ENCODE measurements at regions not wholly inside any gene's neighbourhood (a gene's known extent, or its start where the extent isn't known, plus 50 kb on each side); places are given as distances from the start of the nearest gene placed in this dataset.

DNA sequence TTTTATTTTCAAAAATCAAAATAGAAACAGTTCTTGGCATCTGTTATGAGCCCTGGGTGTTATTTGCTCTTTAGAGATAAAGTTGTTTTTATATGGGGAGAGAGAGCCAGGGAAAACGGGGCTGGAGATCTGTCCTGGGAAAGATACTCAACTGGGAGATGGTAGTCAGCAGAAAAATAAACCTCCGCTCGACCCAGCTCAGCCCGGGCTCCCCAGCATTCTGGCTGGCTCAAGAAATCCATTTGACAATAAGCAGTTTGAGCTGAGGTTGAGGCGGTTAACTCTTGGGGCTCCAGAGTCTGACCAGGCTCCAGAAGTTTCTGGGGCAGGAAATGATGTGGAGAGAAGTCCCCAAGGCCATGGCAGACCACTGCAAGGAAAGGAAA lies 151.9 kb downstream of the IRX5 start:
- no peak overlapping the region for H3K27ac ChIP-seq
- no peaks in the 10 kb centered on the region for H3K4me1 ChIP-seq
- no peaks in the 10 kb centered on the region for H3K9me3 ChIP-seq
- DNase-seq (ENCODE audit: low spot score in 2 of 2): no peak
- no peaks in the 10 kb centered on the region for H3K36me3 ChIP-seq
- intact Hi-C loops (cut with DNase I; ENCODE audit: low total_unique reads): no loop called here
- no peak overlapping the region for H3K4me3 ChIP-seq
- H3K27me3 ChIP-seq: no peaks in the 10 kb centered on the region
- TF ChIP-seq CTCF (IDR thresholded peaks at IDR 0.05): no peak
- TF ChIP-seq POLR2A (IDR thresholded peaks at IDR 0.05): no peak
- TF ChIP-seq POLR2AphosphoS5 (IDR thresholded peaks at IDR 0.05): no peak

- Histone ChIP-seq H3K9me3 (peaks cover 0 to 2% of the 10 kb centered on the region in 2 donors), H3K27ac (no peak overlapping the region), H3K4me1 (no peaks in the 10 kb centered on the region), H3K36me3 (no peaks in the 10 kb centered on the region), H3K27me3 (no peaks in the 10 kb centered on the region), H3K4me3 (no peak overlapping the region)
- intact Hi-C loops (cut with DNase I; ENCODE audit: low total_unique reads): no loop called here
- TF ChIP-seq CTCF (IDR thresholded peaks at IDR 0.05) (no peak), POLR2A (IDR thresholded peaks at IDR 0.05) (no peak), POLR2AphosphoS5 (IDR thresholded peaks at IDR 0.05) (no peak)
- no peak for DNase-seq (ENCODE audit: low spot score in 2 of 2)
Observed at GRCh38 chr16:55083052-55083451, 152.4 kb downstream of the IRX5 start.

GRCh38 chr16:55088098-55088497 lies 157.4 kb downstream of the IRX5 start:
- TF ChIP-seq CTCF (IDR thresholded peaks at IDR 0.05) (no peak), POLR2AphosphoS5 (IDR thresholded peaks at IDR 0.05) (no peak), POLR2A (IDR thresholded peaks at IDR 0.05) (no peak)
- DNase-seq (ENCODE audit: low spot score in 2 of 2): no peak
- Histone ChIP-seq H3K27me3 (no peaks in the 10 kb centered on the region), H3K36me3 (no peaks in the 10 kb centered on the region), H3K27ac (no peak overlapping the region), H3K4me1 (no peaks in the 10 kb centered on the region), H3K4me3 (no peak overlapping the region), H3K9me3 (peaks cover 0 to 4% of the 10 kb centered on the region in 2 donors)
- intact Hi-C loops (cut with DNase I; ENCODE audit: low total_unique reads): no loop called here

DNA sequence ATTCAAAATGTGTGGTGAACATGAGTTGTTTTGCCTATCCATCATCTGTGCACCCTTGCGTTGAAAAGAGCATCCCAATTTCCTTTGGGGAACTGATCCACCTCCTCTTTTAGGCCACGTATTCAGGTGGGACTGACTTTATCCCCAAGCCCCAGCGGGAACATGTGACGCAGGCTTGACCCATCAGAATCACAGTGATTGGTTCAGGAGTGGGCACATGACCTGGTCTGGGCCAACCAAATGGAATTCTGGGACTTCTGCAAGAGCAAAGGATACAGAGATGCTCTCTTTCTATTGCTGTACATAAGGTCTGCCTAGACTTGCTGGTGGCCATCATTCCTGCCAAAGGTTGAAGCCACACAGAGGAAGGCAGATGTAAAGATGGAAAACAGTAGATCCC lies 158.9 kb downstream of the IRX5 start:
- no peak for TF ChIP-seq POLR2A (IDR thresholded peaks at IDR 0.05)
- no peak for TF ChIP-seq CTCF (IDR thresholded peaks at IDR 0.05)
- TF ChIP-seq POLR2AphosphoS5 (IDR thresholded peaks at IDR 0.05): no peak
- Histone ChIP-seq H3K4me1 (no peaks in the 10 kb centered on the region), H3K4me3 (no peak overlapping the region), H3K27ac (no peak overlapping the region), H3K36me3 (no peaks in the 10 kb centered on the region), H3K9me3 (peaks cover 0 to 4% of the 10 kb centered on the region in 2 donors), H3K27me3 (no peaks in the 10 kb centered on the region)
- intact Hi-C loops (cut with DNase I; ENCODE audit: low total_unique reads): no loop called here
- DNase-seq (ENCODE audit: low spot score in 2 of 2): no peak

- intact Hi-C loops (cut with DNase I; ENCODE audit: low total_unique reads): no loop called here
- no peak overlapping the region for H3K27ac ChIP-seq
Observed at GRCh38 chr16:55091213-55091870, 160.7 kb downstream of the IRX5 start.

More at GRCh38 chr16:55091213-55091870, 160.7 kb downstream of the IRX5 start:
- Histone ChIP-seq H3K4me3 (no peak overlapping the region), H3K36me3 (no peaks in the 10 kb centered on the region), H3K27me3 (no peaks in the 10 kb centered on the region), H3K4me1 (no peaks in the 10 kb centered on the region), H3K9me3 (peaks cover 0 to 4% of the 10 kb centered on the region in 2 donors)
- no peak for DNase-seq (ENCODE audit: low spot score in 2 of 2)
- TF ChIP-seq POLR2AphosphoS5 (IDR thresholded peaks at IDR 0.05): no peak
- TF ChIP-seq CTCF (IDR thresholded peaks at IDR 0.05): no peak
- no peak for TF ChIP-seq POLR2A (IDR thresholded peaks at IDR 0.05)
